ENCODE measurements at regions not wholly inside any gene's neighbourhood (a gene's known extent, or its start where the extent isn't known, plus 50 kb on each side); places are given as distances from the start of the nearest gene placed in this dataset.

DNA sequence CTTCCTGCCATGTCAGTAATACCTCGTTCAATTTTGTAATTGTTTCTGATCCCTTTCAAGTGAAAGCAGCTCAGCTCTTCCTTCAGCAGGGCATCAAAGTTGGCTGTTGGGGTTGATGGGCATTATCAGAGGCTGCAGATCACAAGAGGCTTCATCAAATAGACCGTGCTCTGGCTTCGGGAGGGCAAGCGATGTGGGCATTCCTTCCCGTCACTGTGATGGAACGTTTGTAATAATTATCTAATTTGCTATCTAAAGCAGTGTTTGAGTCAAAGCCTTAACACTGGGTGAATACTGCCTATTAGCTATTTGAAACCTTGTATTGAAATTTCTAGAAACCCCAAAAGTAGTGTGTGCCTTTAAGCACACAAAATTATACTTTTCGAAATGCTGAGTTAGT is 170.1 kb downstream of the OTUD1 start:
- Mint-ChIP-seq H3K4me1 (peaks cover 25% of the 10 kb centered on the region), H3K4me3 (no peak overlapping the region), H3K36me3 (ENCODE audit: low read depth) (no peaks in the 10 kb centered on the region), H3K27ac (no peak overlapping the region), H3K27me3 (ENCODE audit: low read depth, poor library complexity) (peaks cover 4% of the 10 kb centered on the region), H3K9me3 (no peaks in the 10 kb centered on the region)
- TF ChIP-seq, protein P1, sequence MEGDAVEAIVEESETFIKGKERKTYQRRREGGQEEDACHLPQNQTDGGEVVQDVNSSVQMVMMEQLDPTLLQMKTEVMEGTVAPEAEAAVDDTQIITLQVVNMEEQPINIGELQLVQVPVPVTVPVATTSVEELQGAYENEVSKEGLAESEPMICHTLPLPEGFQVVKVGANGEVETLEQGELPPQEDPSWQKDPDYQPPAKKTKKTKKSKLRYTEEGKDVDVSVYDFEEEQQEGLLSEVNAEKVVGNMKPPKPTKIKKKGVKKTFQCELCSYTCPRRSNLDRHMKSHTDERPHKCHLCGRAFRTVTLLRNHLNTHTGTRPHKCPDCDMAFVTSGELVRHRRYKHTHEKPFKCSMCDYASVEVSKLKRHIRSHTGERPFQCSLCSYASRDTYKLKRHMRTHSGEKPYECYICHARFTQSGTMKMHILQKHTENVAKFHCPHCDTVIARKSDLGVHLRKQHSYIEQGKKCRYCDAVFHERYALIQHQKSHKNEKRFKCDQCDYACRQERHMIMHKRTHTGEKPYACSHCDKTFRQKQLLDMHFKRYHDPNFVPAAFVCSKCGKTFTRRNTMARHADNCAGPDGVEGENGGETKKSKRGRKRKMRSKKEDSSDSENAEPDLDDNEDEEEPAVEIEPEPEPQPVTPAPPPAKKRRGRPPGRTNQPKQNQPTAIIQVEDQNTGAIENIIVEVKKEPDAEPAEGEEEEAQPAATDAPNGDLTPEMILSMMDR (IDR thresholded peaks at IDR 0.05), result no peak
- no peak for DNase-seq

DNA sequence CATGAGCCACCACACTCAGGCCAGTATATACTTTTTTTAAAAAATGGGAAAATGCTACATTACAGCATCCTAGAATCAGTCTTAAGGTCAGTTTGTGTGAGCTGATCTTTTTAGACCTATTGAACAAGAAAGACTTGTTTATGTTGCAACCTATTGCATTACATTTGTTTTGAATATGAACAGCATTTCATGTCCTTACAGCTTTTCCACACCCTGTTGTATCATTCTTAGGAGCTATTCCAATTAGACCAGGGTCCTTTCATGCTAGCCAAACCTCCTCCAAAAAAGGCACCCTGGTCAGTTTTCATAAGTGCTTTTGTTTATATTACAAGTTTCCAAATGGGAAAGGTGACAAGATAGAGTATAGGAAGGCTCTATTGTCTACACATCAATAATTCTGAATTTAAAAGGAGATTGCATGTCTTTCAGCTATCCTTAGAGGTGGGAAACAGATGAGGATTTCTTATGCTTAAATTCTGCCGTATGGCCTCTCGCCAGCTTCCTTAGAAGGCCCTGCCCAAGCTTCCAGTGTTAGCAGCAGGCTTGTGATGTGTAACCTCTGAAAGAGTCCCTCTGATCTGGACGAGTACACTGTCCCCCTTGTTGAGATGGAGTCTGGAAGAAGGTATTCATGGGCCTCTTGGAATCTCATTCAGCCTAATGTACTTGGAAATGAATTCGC is 171.9 kb downstream of the OTUD1 start:
- peaks cover 10% of the 10 kb centered on the region for H3K4me1 Mint-ChIP-seq
- H3K27ac Mint-ChIP-seq, result no peak overlapping the region
- H3K9me3 Mint-ChIP-seq, result no peaks in the 10 kb centered on the region
- TF ChIP-seq, protein P1 (IDR thresholded peaks at IDR 0.05), result no peak
- H3K36me3 Mint-ChIP-seq (ENCODE audit: low read depth), result no peaks in the 10 kb centered on the region
- H3K4me3 Mint-ChIP-seq, result no peak overlapping the region
- H3K27me3 Mint-ChIP-seq (ENCODE audit: low read depth, poor library complexity), result no peaks in the 10 kb centered on the region
- no peak for DNase-seq

DNA sequence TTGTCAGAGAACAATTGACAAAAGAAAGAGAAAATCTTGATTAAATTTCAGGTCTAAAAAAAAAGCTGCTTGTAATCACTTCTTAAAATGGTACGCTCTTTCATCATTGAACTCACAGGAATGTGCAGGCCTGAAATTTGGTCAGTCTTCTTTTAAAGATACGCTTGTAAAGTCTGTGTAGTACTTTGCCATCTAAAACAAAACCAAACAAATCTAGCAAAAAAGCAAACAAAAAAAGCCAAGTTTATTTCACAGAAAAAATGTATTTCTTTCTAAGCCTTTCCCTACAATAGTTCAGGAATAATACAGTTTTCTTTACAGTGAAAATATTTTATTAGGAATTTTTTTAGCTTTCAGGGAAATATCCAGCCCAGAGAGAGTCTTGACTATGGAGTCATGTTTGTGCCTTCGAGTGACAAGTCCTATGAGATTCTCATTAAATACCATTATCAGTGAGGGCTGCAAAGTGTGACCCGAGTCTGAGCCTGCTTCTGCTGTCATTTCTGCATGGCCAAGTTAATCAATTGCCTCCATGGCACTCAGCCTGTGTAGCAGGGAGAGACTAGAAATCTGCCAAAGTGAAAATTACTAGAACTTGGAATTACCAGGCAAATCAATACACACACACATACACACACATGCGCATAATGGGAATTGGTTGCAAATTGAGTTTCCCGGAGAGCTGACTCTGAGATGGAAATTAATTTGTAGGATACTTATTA is 172.6 kb downstream of the OTUD1 start:
- H3K4me3 Mint-ChIP-seq, result no peak overlapping the region
- H3K27ac Mint-ChIP-seq, result no peak overlapping the region
- TF ChIP-seq, protein P1 (IDR thresholded peaks at IDR 0.05), result no peak
- peaks cover 3% of the 10 kb centered on the region for H3K4me1 Mint-ChIP-seq
- no peaks in the 10 kb centered on the region for H3K36me3 Mint-ChIP-seq (ENCODE audit: low read depth)
- H3K9me3 Mint-ChIP-seq, result no peaks in the 10 kb centered on the region
- DNase-seq, result no peak
- H3K27me3 Mint-ChIP-seq (ENCODE audit: low read depth, poor library complexity), result no peaks in the 10 kb centered on the region

DNA sequence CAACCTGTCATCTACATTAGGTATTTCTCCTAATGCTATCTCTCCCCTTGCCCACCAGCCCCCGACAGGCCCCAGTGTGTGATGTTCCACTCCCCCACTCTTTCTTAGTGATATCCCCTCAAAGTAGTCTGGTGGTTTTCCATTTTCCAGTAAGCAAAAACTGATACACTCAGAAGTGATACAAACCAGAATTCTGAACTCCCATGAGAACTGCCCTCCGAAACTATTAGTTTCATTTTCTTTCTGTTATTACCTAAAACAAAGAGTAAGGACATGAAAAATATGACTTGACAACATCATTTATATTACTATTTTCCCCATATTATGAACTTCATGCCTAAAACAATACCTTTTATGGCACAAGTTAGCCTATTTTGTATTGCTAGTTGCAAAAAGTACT is 175.0 kb downstream of the OTUD1 start:
- H3K4me3 Mint-ChIP-seq, result no peak overlapping the region
- peaks cover 3% of the 10 kb centered on the region for H3K27me3 Mint-ChIP-seq (ENCODE audit: low read depth, poor library complexity)
- DNase-seq, result no peak
- H3K9me3 Mint-ChIP-seq, result no peaks in the 10 kb centered on the region
- TF ChIP-seq, protein P1 (IDR thresholded peaks at IDR 0.05), result no peak
- H3K36me3 Mint-ChIP-seq (ENCODE audit: low read depth), result no peaks in the 10 kb centered on the region
- no peak overlapping the region for H3K27ac Mint-ChIP-seq
- H3K4me1 Mint-ChIP-seq, result no peaks in the 10 kb centered on the region

DNA sequence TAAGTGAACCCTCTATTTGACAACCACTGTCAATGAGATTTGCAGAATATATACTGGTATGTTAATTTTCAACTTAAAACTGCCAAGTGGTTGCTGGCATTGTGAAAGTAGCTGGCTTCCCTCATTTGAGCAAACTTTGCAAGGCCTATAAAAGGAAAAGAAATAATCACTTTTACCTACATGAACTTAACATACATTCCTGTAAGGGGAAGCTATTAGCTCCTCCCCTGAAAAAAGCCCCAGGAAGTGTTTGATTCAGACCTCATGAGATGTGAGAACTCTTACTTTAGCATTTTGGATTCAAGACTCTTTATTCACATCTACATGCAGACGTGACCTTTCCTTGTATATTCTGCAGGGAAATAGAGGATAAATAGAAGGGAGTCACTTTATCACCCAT is 175.6 kb downstream of the OTUD1 start:
- Mint-ChIP-seq H3K27ac (no peak overlapping the region), H3K36me3 (ENCODE audit: low read depth) (no peaks in the 10 kb centered on the region), H3K4me3 (no peak overlapping the region), H3K4me1 (no peaks in the 10 kb centered on the region), H3K9me3 (no peaks in the 10 kb centered on the region), H3K27me3 (ENCODE audit: low read depth, poor library complexity) (peaks cover 5% of the 10 kb centered on the region)
- TF ChIP-seq, protein P1 (IDR thresholded peaks at IDR 0.05), result no peak
- no peak for DNase-seq

DNA sequence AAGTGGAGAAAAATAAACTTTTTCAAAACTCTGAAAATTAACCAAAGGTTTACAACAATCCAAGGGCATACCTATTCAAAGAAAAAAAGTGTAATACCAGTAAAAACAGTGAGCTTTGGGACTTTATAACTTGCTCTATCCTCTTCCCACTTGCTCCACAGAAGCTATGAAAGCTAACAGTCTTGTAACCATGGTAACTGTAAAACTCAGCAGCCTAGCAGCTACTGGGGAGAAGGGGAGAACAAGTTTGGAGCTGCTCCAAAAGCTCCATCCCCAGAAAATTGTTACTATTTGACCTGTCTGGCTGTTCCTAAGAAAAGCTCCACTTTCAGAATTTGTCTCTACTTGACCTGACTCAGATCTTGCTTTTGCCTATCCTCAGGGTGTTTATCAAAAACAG is 191.5 kb downstream of the OTUD1 start:
- TF ChIP-seq, protein P1 (IDR thresholded peaks at IDR 0.05), result no peak
- Mint-ChIP-seq H3K4me3 (no peak overlapping the region), H3K27ac (no peak overlapping the region), H3K27me3 (ENCODE audit: low read depth, poor library complexity) (peaks cover 19% of the 10 kb centered on the region), H3K36me3 (ENCODE audit: low read depth) (no peaks in the 10 kb centered on the region), H3K4me1 (no peaks in the 10 kb centered on the region), H3K9me3 (peaks cover 10% of the 10 kb centered on the region)
- no peak for DNase-seq
